AG09309 (cell line): ENCODE measurements at regions not wholly inside any gene's neighbourhood (a gene's known extent, or its start where the extent isn't known, plus 50 kb on each side); places are given as distances from the start of the nearest gene placed in this dataset.

Source experiments
- DNase-seq: peaks from one replicate; pipeline ENCODE4 v3.0.0-alpha.2; 2010; ENCODE audit warnings: low read depth
- H3K4me3 ChIP-seq: 2 replicates; pipeline ENCODE4 v1.5.1; 2011; ENCODE audit warnings: mild to moderate bottlenecking, low read depth, low read length, moderate library complexity; ENCODE audit not compliant: control insufficient read depth
- TF ChIP-seq, protein P1 (sequence below): IDR thresholded peaks from 2 replicates; pipeline ENCODE4 v1.5.1; 2011; ENCODE audit warnings: mild to moderate bottlenecking, low read depth, low read length, inconsistent platforms; ENCODE audit not compliant: insufficient read depth, control insufficient read depth; ENCODE audit errors: missing control alignments

DNA sequence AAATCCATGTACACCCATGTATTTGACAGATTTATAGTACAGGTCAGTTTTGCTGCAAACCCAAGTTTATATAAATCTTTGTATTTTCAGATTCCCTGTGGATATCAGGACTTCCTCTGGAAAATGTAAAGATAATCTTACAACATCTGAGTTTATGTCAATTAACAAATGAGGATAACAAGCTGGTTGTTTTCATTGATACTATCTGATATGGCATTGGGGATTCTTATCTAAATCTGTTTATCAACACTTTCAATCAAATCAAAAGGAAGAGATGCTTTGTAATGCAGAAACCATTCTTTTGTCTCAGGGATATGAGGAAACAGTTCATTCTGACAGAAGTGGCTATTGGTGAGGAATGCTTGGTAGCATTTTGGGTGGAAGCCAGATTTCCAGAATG, 64.9 kb upstream of the FAM204A start:
- TF ChIP-seq, protein P1, sequence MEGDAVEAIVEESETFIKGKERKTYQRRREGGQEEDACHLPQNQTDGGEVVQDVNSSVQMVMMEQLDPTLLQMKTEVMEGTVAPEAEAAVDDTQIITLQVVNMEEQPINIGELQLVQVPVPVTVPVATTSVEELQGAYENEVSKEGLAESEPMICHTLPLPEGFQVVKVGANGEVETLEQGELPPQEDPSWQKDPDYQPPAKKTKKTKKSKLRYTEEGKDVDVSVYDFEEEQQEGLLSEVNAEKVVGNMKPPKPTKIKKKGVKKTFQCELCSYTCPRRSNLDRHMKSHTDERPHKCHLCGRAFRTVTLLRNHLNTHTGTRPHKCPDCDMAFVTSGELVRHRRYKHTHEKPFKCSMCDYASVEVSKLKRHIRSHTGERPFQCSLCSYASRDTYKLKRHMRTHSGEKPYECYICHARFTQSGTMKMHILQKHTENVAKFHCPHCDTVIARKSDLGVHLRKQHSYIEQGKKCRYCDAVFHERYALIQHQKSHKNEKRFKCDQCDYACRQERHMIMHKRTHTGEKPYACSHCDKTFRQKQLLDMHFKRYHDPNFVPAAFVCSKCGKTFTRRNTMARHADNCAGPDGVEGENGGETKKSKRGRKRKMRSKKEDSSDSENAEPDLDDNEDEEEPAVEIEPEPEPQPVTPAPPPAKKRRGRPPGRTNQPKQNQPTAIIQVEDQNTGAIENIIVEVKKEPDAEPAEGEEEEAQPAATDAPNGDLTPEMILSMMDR: no peak

DNA sequence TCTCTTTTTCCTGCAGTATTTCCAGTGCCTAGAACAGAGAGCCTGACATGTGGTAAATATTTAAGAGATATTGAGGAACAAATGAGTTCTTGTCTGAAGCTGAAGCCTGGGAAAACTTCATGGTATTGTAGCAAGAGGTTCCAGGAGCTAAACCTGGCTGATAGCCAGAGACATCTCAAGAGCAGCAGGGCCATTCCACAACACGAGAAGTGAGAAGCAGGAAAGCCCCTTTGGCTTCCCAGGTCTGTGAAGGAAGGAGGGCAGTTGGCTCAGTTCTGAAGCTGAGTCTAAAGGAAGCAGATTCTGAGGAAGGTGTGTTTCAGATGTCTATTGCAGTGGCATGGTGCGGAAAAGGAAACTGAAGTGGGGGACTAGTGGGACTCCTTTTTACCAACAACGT, 63.8 kb upstream of the FAM204A start:
- H3K4me3 ChIP-seq: no peak overlapping the region
- no peak for DNase-seq
- TF ChIP-seq, protein P1: no peak

More for the DNA sequence above, 64.9 kb upstream of the FAM204A start:
- no peak for DNase-seq
- no peak overlapping the region for H3K4me3 ChIP-seq

DNA sequence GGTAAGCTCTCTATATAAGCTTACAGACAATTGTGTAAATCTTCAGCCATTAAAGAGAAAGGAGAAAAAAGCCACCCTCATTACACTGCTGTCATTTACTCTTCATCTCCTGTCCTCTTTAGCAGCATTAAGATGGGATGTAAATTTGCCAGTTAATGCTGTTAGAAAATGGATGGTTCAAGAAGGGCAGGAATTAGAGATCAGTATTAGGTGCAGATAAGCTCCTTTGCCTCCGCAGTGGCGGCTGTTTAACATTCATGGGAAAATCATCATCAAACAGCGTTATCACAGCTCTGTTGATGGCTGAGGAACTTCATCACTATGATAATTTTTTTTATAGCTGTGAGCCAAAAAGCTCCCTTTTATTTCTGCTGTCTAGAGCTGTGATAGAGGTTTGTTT, 61.8 kb upstream of the FAM204A start:
- TF ChIP-seq, protein P1: no peak
- no peak for DNase-seq
- H3K4me3 ChIP-seq: no peak overlapping the region

DNA sequence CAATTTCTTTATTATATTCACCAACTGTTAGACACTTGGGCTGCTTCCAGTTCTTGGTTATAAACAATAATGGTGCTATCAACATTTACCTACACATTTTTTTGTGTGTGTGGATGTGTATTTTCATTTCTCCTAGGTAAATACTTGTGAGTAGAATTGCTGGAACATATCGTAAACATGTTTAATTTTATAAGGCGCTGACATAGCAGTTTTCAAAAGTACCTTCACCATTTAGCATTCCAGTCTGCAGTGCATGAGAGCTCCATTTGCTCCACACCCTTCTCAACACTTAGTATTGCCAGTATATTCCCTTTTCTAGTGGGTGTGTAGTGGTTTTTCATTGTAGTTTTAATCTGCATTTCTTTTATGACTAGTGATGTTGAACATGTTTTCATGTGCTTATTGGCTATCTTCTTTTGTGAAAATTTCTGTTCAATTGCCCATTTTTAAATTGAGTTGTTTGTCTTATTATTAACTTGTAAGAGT, 59.6 kb upstream of the FAM204A start:
- no peak for DNase-seq
- TF ChIP-seq, protein P1: no peak
- no peak overlapping the region for H3K4me3 ChIP-seq

DNA sequence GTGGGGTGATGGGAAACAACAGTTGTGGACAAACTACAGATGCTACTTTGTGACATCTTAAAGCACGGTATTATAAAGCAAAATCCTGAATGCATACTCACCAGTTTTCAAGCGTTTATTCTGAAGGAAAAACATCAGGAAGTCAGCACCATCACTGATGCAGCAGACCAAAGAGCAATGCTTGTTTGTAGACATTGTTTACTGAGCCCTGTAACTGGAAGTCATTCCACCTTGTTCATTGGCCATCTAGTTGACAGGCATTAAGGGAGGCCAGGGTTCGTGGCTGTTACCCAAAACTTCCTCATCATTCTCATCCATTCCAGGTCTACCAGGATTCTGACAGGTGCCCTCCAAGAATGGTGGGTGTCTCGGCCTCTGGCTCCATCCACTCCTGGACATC, 55.3 kb upstream of the FAM204A start:
- H3K4me3 ChIP-seq: no peak overlapping the region
- no peak for DNase-seq
- TF ChIP-seq, protein P1: no peak

DNA sequence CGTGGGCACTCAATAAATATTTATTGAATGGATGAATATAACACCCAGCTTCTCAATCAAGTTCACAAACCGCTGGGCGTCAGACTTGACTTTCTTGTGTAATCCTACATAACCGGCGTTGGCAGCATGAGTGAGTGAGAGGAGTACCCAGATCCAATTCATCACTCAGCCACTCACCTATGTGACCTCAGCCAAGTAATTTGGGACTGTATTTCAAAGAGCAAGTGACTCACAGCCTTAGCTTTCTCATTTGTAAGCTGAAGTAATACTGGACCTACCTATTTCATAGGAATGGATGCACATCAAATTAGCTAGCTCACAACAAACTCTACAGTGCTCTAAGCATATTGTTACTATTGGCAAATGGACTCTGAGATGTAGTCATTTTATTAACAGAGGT, 53.8 kb upstream of the FAM204A start:
- TF ChIP-seq, protein P1: no peak
- no peak overlapping the region for H3K4me3 ChIP-seq
- DNase-seq: no peak

DNA sequence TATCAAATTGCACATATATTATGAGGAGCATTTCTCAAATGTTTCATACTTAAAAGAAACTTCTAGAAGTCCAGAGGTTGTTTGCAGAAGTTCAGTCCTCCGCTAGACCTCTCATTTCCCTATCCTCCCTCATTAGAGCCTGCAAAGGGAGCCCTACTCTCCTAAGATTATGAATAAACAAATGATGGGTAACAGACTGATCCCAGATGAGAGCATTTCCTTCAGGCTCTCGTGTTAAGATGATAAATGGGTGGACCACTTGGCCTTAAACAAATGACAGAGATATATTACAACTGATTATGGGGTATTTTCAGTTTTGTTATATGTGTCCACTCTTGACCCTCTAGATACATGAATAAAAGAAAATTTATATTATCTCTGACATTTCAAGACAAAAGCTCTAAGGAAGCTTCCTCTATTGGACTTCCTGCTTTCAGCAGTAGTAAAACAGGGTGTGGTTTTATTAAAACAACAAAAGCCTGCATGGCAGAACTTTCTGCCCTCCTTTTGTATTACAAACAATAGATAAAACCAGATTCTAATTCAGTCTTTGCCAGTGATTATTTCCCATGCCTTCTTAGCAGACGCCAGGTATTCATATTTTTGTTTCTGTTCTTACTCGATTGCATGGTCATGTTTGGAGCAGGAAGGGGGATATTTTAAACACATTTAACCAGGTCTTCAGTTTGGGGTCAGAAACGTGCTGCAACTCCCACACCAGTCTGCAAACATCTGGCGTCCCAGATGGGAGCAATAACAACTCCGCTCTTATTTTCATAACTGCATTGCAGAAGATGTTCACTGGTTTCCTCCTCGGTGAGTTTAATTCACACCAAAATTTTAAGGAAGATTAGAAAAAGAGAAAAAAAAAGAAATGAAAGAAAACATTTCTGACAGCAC, 52.4 kb upstream of the FAM204A start:
- DNase-seq: no peak
- TF ChIP-seq, protein P1: no peak
- H3K4me3 ChIP-seq: no peak overlapping the region
